ENCODE measurements at regions not wholly inside any gene's neighbourhood (a gene's known extent, or its start where the extent isn't known, plus 50 kb on each side); places are given as distances from the start of the nearest gene placed in this dataset.
"Not testable (repeated sequence)": the region's sequence is repeated elsewhere in the genome, so short reads cannot be mapped to it uniquely, and the experiment has no call there.

DNA sequence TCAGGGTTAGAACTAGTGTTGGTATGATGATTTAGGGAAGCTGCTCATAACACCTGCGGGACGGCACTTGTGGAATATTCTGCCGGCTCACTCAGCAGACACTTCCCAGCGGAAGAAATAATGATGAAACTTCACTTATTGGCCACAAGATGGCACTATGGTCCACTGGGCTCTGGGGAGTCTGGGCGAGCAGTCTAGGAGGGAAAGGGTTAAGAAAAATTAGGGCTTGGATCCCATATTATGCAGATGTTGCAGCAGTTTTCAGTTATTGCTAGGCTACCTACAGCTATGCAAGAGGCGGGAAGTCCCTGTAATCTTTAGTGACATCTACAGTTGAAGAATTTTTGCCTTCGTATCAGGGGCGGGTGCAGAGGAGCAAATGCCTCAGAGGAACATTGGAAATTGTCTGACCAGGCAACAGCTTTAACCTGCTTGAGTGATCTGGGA lies 238.7 kb upstream of the PRSS58 start:
- H2AK9ac ChIP-seq (replicated peaks; ENCODE audit: low read depth, low read length, poor library complexity) = no peak overlapping the region
- in situ Hi-C loops (cut with MboI; ENCODE audit: low sequenced_read_pairs) = no loop called here
- no peak overlapping the region for H3K27ac ChIP-seq (ENCODE audit: insufficient read depth, low read length)
- H3K18ac ChIP-seq (ENCODE audit: low read depth, low read length) = no peak overlapping the region
- no peaks in the 10 kb centered on the region for H3K79me1 ChIP-seq (ENCODE audit: low read depth in 1 of 2, low read length in 2 of 2)
- no peak overlapping the region for H4K91ac ChIP-seq (ENCODE audit: insufficient read depth, low read depth, low read length)
- no peaks in the 10 kb centered on the region for H4K20me1 ChIP-seq (ENCODE audit: insufficient read depth, low read length)
- H3K4ac ChIP-seq (ENCODE audit: low read depth, low read length) = no peak overlapping the region
- H3K14ac ChIP-seq (replicated peaks; ENCODE audit: low read depth, low read length) = no peak overlapping the region
- ChIA-PET POLR2A (ENCODE audit: unreplicated experiment) (no interaction called here), CTCF (interaction anchor here (1.8 to 3.1 kb wide), 5 partner anchors 11 to 287 kb away, joined by 5 to 15 read pairs (median 8); no protein-coding TSS in a partner anchor)
- peaks cover 3% of the 10 kb centered on the region; the same call in 1 of the 2 replicates for H3K9me1 ChIP-seq (ENCODE audit: insufficient read depth, low read length)
- no TSS peak for BruUV-seq (replicated peaks)
- dilution Hi-C loops (cut with HindIII; ENCODE audit: low sequenced_read_pairs, unreplicated experiment) = no loop called here
- DNase-seq = peak; percentile 54
- H3K4me2 ChIP-seq (ENCODE audit: low read depth, low read length) = peak overlapping the region; percentile 46; the same call in 1 of the 2 replicates
- H2BK20ac ChIP-seq (ENCODE audit: low read depth, low read length) = no peak overlapping the region
- peaks cover 8% of the 10 kb centered on the region for H3K4me1 ChIP-seq (ENCODE audit: control insufficient read depth, insufficient read depth, low read length)
- no peak overlapping the region for H3K23ac ChIP-seq (ENCODE audit: low read depth, low read length)
- no peak overlapping the region for H2BK5ac ChIP-seq (ENCODE audit: low read depth, low read length, poor library complexity, severe bottlenecking)
- 13% methylated on average over 7 of the region's 8 CpGs; no CpG with 5 or more reads in 1 of the 2 experiments for WGBS, 2 experiments (ENCODE audit: extremely low coverage in 2 of 2, insufficient read length in 1 of 2)
- no peak overlapping the region for H3K56ac ChIP-seq (ENCODE audit: extremely low read depth, insufficient read depth, low read length)
- ATAC-seq (ENCODE audit: low read depth) = peak; percentile 50
- H3K4me3 ChIP-seq (ENCODE audit: insufficient read depth, low read depth, low read length) = no peak overlapping the region
- H2AFZ ChIP-seq (replicated peaks; ENCODE audit: low read length, poor library complexity) = no peak overlapping the region
- H2BK15ac ChIP-seq (ENCODE audit: low read depth, low read length) = no peak overlapping the region
- TF ChIP-seq SMC3 (IDR thresholded peaks at IDR 0.05; ENCODE audit: low read depth, low read length) = peak; percentile 40; the same call in 1 of the 2 replicates
- peak; percentile 53 for TF ChIP-seq RAD21 (IDR thresholded peaks at IDR 0.05; ENCODE audit: low read length)
- TF ChIP-seq, protein P1, sequence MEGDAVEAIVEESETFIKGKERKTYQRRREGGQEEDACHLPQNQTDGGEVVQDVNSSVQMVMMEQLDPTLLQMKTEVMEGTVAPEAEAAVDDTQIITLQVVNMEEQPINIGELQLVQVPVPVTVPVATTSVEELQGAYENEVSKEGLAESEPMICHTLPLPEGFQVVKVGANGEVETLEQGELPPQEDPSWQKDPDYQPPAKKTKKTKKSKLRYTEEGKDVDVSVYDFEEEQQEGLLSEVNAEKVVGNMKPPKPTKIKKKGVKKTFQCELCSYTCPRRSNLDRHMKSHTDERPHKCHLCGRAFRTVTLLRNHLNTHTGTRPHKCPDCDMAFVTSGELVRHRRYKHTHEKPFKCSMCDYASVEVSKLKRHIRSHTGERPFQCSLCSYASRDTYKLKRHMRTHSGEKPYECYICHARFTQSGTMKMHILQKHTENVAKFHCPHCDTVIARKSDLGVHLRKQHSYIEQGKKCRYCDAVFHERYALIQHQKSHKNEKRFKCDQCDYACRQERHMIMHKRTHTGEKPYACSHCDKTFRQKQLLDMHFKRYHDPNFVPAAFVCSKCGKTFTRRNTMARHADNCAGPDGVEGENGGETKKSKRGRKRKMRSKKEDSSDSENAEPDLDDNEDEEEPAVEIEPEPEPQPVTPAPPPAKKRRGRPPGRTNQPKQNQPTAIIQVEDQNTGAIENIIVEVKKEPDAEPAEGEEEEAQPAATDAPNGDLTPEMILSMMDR (conservative IDR thresholded peaks at IDR 0.05; ENCODE audit: low read depth, low read length) = peak; percentile 68
- TF ChIP-seq CEBPB (IDR thresholded peaks at IDR 0.05; ENCODE audit: low read depth, low read length) = peak; percentile 11; the same call in 1 of the 2 replicates
- no peak for TF ChIP-seq BHLHE40 (IDR thresholded peaks at IDR 0.05; ENCODE audit: low read depth, low read length)
- no peak overlapping the region for H4K5ac ChIP-seq (ENCODE audit: low read depth, low read length)
- H3K9ac ChIP-seq (ENCODE audit: low read depth, low read length) = no peak overlapping the region
- H3K27me3 ChIP-seq (ENCODE audit: control insufficient read depth, insufficient read depth, low read length) = 0 out of 2 replicates have a peak, but pooled peaks cover 1% of the 10 kb centered on the region
- H4K8ac ChIP-seq (ENCODE audit: low read depth in 2 of 2, low read length in 2 of 2) = no peak overlapping the region
- no peaks in the 10 kb centered on the region for H3K9me3 ChIP-seq (ENCODE audit: control insufficient read depth, insufficient read depth, low read length)
- H2AK5ac ChIP-seq (ENCODE audit: low read depth, low read length) = no peak overlapping the region
- H2BK120ac ChIP-seq (ENCODE audit: low read depth, low read length) = no peak overlapping the region
- H3K36me3 ChIP-seq (ENCODE audit: control insufficient read depth, insufficient read depth, low read length) = no peaks in the 10 kb centered on the region
- intact Hi-C loops (cut with micrococcal nuclease) = loop anchor here (1.0 kb wide), 1 partner anchor 287 kb away; no protein-coding TSS in a partner anchor

DNA sequence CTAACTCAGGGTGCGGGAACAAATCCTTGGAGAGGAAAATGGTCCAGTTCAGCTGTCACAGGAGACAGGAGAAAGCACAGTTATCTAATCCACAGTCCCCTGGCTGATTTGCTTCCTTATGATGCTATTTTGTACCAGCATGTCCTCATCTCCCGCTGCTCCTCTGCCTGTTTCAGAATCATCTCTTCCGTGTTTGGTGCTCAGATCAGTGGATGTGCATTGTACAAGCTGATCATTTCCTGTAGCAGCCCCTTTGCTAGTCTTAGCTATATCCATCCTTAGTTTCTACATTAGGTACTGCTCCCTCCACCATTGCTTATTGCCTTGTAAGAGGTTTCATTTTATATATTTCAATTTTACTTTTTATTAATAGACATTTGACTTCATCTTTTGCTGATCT lies 238.0 kb upstream of the PRSS58 start:
- H2BK5ac ChIP-seq (ENCODE audit: low read depth, low read length, poor library complexity, severe bottlenecking); H3K4me2 ChIP-seq (ENCODE audit: low read depth, low read length); ATAC-seq (ENCODE audit: low read depth); H2BK120ac ChIP-seq (ENCODE audit: low read depth, low read length); BruUV-seq (replicated peaks); H3K9me1 ChIP-seq (ENCODE audit: insufficient read depth, low read length); H3K27ac ChIP-seq (ENCODE audit: insufficient read depth, low read length); H3K79me1 ChIP-seq (ENCODE audit: low read depth in 1 of 2, low read length in 2 of 2); H4K8ac ChIP-seq (ENCODE audit: low read depth in 2 of 2, low read length in 2 of 2); H3K4me3 ChIP-seq (ENCODE audit: insufficient read depth, low read depth, low read length); H3K27me3 ChIP-seq (ENCODE audit: control insufficient read depth, insufficient read depth, low read length); H4K91ac ChIP-seq (ENCODE audit: insufficient read depth, low read depth, low read length); H2AK5ac ChIP-seq (ENCODE audit: low read depth, low read length); H3K14ac ChIP-seq (replicated peaks; ENCODE audit: low read depth, low read length); dilution Hi-C loops (cut with HindIII; ENCODE audit: low sequenced_read_pairs, unreplicated experiment); H4K20me1 ChIP-seq (ENCODE audit: insufficient read depth, low read length); H2AK9ac ChIP-seq (replicated peaks; ENCODE audit: low read depth, low read length, poor library complexity); H3K36me3 ChIP-seq (ENCODE audit: control insufficient read depth, insufficient read depth, low read length); H3K23ac ChIP-seq (ENCODE audit: low read depth, low read length); H2AFZ ChIP-seq (replicated peaks; ENCODE audit: low read length, poor library complexity); H2BK15ac ChIP-seq (ENCODE audit: low read depth, low read length); H3K18ac ChIP-seq (ENCODE audit: low read depth, low read length); H2BK20ac ChIP-seq (ENCODE audit: low read depth, low read length); H3K56ac ChIP-seq (ENCODE audit: extremely low read depth, insufficient read depth, low read length); in situ Hi-C loops (cut with MboI; ENCODE audit: low sequenced_read_pairs); H3K4me1 ChIP-seq (ENCODE audit: control insufficient read depth, insufficient read depth, low read length); H4K5ac ChIP-seq (ENCODE audit: low read depth, low read length); POLR2A ChIA-PET (ENCODE audit: unreplicated experiment); DNase-seq; H3K9ac ChIP-seq (ENCODE audit: low read depth, low read length); H3K9me3 ChIP-seq (ENCODE audit: control insufficient read depth, insufficient read depth, low read length): not testable (repeated sequence)
- CTCF ChIA-PET = interaction anchor here (0.7 to 3.1 kb wide), 4 partner anchors 10 to 36 kb away, joined by 3 to 15 read pairs (median 10); no protein-coding TSS in a partner anchor
- no CpG with 5 or more reads among the region's 3 CpGs for WGBS, 2 experiments (ENCODE audit: extremely low coverage in 2 of 2, insufficient read length in 1 of 2)
- 0 out of 2 replicates have a peak overlapping the region, but pooled peaks have one; percentile 0 for H3K4ac ChIP-seq (ENCODE audit: low read depth, low read length)
- intact Hi-C loops (cut with micrococcal nuclease) = loop anchor here (1.0 kb wide), 1 partner anchor 287 kb away; no protein-coding TSS in a partner anchor
